SK-N-SH treated with all-trans-retinoic acid at 6 μM for 48 hours (cell line): ENCODE measurements at regions not wholly inside any gene's neighbourhood (a gene's known extent, or its start where the extent isn't known, plus 50 kb on each side); places are given as distances from the start of the nearest gene placed in this dataset.
"Not testable (repeated sequence)": the region's sequence is repeated elsewhere in the genome, so short reads cannot be mapped to it uniquely, and the experiment has no call there.

Source experiments
- ARNTL ChIP-seq: fragments of 450-650 bp; formaldehyde crosslinking; IDR thresholded peaks from 2 replicates; pipeline ENCODE4 v1.5.0; 2020; ENCODE audit warnings: low read depth, mild to moderate bottlenecking, moderate library complexity, borderline replicate concordance
- PATZ1 ChIP-seq: fragments of 250-450 bp; sonication (Bioruptor Pico); IDR thresholded peaks from 2 replicates; pipeline ENCODE4 v1.8.0; 2020; ENCODE audit warnings: mild to moderate bottlenecking, moderate library complexity, borderline replicate concordance
- RARB ChIP-seq: fragments of 250-450 bp; sonication (Bioruptor Pico); IDR thresholded peaks from 2 replicates; pipeline ENCODE4 v1.8.0; 2021; ENCODE audit warnings: mild to moderate bottlenecking, moderate library complexity
- SNAI2 ChIP-seq: fragments of 250-450 bp; sonication (Bioruptor Pico); IDR thresholded peaks from 2 replicates; pipeline ENCODE4 v1.5.0; 2020; ENCODE audit warnings: mild to moderate bottlenecking, moderate library complexity
- TCF4 ChIP-seq: fragments of 250-450 bp; sonication (Bioruptor Pico); IDR thresholded peaks from 2 replicates; pipeline ENCODE4 v1.8.0; 2021; ENCODE audit warnings: mild to moderate bottlenecking, moderate library complexity, borderline replicate concordance
- TOX ChIP-seq: fragments of 250-450 bp; sonication (Bioruptor Pico); IDR thresholded peaks from 2 replicates; pipeline ENCODE4 v1.8.0; 2021; ENCODE audit warnings: mild to moderate bottlenecking, moderate library complexity, borderline replicate concordance
- ZFP3 ChIP-seq: fragments of 250-450 bp; sonication (Bioruptor Pico); IDR thresholded peaks from 2 replicates; pipeline ENCODE4 v1.5.0; 2020; ENCODE audit warnings: mild to moderate bottlenecking, moderate library complexity
- ZNF8 ChIP-seq: fragments of 450-650 bp; formaldehyde crosslinking; IDR thresholded peaks from 2 replicates; pipeline ENCODE4 v1.5.0; 2020; ENCODE audit warnings: mild to moderate bottlenecking, moderate library complexity

- not testable (repeated sequence) for TF ChIP-seq ZFP3 (CRISPR knock-in tag); RARB; TCF4 (CRISPR knock-in tag); PATZ1; SNAI2 (CRISPR knock-in tag); TOX (CRISPR knock-in tag); ZNF8 (CRISPR knock-in tag); ARNTL (CRISPR knock-in tag)
These were observed 165.7 kb upstream of the KCNJ15 start for GRCh38 chr21:38091061-38091460.
